Astrocyte (in vitro differentiated cells and primary cell): ENCODE measurements at regions not wholly inside any gene's neighbourhood (a gene's known extent, or its start where the extent isn't known, plus 50 kb on each side); places are given as distances from the start of the nearest gene placed in this dataset.

ENCODE experiments used
- EZH2 ChIP-seq: IDR thresholded peaks from 2 replicates; pipeline ENCODE4 v1.6.1; 2012; ENCODE audit warnings: mild to moderate bottlenecking, low read length, inconsistent platforms; ENCODE audit not compliant: insufficient read depth
- TF ChIP-seq, protein P1 (sequence below): IDR thresholded peaks from 2 replicates; pipeline ENCODE4 v1.5.1; 2011; ENCODE audit warnings: low read depth, mild to moderate bottlenecking, inconsistent platforms, low read length, moderate library complexity; ENCODE audit not compliant: insufficient read depth

DNA sequence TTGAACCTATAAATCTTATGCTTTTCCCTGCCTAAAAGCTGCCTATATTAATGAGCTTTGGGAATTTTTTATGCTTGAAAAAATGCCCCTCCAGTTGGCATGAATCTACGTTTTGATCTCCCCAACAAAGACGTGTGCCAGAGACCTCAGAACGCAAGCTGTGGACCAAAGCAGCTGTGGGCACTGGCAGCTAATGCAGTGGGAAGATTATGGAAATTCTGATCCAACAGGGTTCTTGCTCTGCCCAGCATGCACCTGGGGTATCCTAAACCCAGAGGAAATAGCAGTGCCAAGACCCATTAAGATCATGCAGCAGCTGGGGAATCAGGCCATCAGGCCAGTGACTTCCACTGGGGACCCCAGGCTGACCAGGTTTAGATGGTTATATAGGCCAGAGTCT is 423.0 kb downstream of the ZBBX start:
- TF ChIP-seq, protein P1, sequence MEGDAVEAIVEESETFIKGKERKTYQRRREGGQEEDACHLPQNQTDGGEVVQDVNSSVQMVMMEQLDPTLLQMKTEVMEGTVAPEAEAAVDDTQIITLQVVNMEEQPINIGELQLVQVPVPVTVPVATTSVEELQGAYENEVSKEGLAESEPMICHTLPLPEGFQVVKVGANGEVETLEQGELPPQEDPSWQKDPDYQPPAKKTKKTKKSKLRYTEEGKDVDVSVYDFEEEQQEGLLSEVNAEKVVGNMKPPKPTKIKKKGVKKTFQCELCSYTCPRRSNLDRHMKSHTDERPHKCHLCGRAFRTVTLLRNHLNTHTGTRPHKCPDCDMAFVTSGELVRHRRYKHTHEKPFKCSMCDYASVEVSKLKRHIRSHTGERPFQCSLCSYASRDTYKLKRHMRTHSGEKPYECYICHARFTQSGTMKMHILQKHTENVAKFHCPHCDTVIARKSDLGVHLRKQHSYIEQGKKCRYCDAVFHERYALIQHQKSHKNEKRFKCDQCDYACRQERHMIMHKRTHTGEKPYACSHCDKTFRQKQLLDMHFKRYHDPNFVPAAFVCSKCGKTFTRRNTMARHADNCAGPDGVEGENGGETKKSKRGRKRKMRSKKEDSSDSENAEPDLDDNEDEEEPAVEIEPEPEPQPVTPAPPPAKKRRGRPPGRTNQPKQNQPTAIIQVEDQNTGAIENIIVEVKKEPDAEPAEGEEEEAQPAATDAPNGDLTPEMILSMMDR, result no peak
- TF ChIP-seq EZH2, result no peak
